Activated T-helper 2 cell treated with anti-CD3 and anti-CD28 coated beads, Interferon-gamma antibody, Interleukin-2, Interleukin-4, amounts not matched to agents 10 μg/mL and 5 μg/mL and 100 μg/mL, durations not matched to agents 14 hours and 24 hours and 36 hours (primary cell): ENCODE measurements at regions not wholly inside any gene's neighbourhood (a gene's known extent, or its start where the extent isn't known, plus 50 kb on each side); places are given as distances from the start of the nearest gene placed in this dataset.

Experiments used
- DNase-seq: peaks from one replicate; pipeline ENCODE4 v3.0.0; 2021; ENCODE audit warnings: low spot score
- H3K27ac Mint-ChIP-seq: one replicate; pipeline ENCODE4 v1.8.0; 2021; ENCODE audit warnings: mixed read lengths
- H3K27me3 Mint-ChIP-seq: one replicate; pipeline ENCODE4 v1.8.0; 2021; ENCODE audit warnings: low read depth, mixed read lengths
- H3K36me3 Mint-ChIP-seq: one replicate; pipeline ENCODE4 v1.8.0; 2021; ENCODE audit warnings: low read depth, mixed read lengths
- H3K4me1 Mint-ChIP-seq: one replicate; pipeline ENCODE4 v1.8.0; 2021; ENCODE audit warnings: low read depth, mixed read lengths
- H3K4me3 Mint-ChIP-seq: one replicate; pipeline ENCODE4 v1.8.0; 2021; ENCODE audit warnings: low read depth, mild to moderate bottlenecking, moderate library complexity, mixed read lengths
- H3K9me3 Mint-ChIP-seq: one replicate; pipeline ENCODE4 v1.8.0; 2021; ENCODE audit warnings: mixed read lengths
- intact Hi-C: fragments of 100-400 bp; cut with micrococcal nuclease; formaldehyde crosslinking; loops from one replicate; pipeline ENCODE4 v1.15.1; 2023

DNA sequence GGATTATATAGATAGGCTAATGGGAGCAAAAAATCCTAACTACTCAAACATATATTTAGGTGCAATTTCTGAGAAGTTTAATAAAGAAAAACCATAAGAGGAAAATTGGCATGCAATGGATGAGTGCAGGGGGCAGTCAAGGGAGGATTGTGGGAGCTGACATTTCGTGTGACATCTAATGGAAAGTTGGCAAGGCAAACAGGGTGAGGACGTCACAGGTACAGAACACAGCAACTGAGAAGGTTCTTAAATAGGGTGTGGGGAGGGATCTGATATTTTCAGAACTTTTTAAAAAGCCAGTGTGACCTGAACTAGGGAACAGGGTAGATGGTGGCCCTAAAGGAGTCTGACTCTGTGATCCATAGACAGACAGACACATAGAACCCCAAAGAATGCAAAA, 194.9 kb upstream of the GLI3 start:
- intact Hi-C loops, result no loop called here
- no peak for DNase-seq
- Mint-ChIP-seq H3K4me1 (no peaks in the 10 kb centered on the region), H3K9me3 (no peaks in the 10 kb centered on the region), H3K4me3 (no peak overlapping the region), H3K36me3 (no peaks in the 10 kb centered on the region), H3K27me3 (no peaks in the 10 kb centered on the region), H3K27ac (no peak overlapping the region)

GRCh38 chr7:42429339-42429738, 192.3 kb upstream of the GLI3 start:
- no peaks in the 10 kb centered on the region for H3K27me3 Mint-ChIP-seq
- H3K27ac Mint-ChIP-seq, result no peak overlapping the region
- DNase-seq, result no peak

DNA sequence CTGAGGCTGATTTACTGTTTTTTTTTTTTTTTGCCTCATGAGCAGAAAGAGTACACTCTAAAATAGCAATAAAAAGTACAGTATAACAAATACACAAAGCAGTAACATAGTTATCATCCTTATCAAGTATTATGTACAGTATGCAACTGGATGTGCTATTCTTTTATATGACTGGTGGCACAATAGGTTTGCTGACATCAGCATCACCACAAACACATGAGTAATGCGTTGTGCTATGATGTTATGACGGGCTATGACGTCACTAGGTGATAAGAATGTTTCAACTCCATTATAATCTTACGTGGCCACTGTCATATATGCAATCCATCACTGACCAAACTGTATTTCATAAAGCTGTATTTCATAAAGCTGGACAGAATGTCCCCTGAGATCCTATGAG, 189.2 kb upstream of the GLI3 start:
- Mint-ChIP-seq H3K36me3 (no peaks in the 10 kb centered on the region), H3K4me1 (no peaks in the 10 kb centered on the region), H3K9me3 (no peaks in the 10 kb centered on the region), H3K27me3 (no peaks in the 10 kb centered on the region), H3K27ac (no peak overlapping the region), H3K4me3 (no peak overlapping the region)
- intact Hi-C loops, result no loop called here
- no peak for DNase-seq

More at GRCh38 chr7:42429339-42429738, 192.3 kb upstream of the GLI3 start:
- intact Hi-C loops, result no loop called here
- H3K4me3 Mint-ChIP-seq, result no peak overlapping the region
- H3K4me1 Mint-ChIP-seq, result no peaks in the 10 kb centered on the region
- no peaks in the 10 kb centered on the region for H3K9me3 Mint-ChIP-seq
- H3K36me3 Mint-ChIP-seq, result no peaks in the 10 kb centered on the region

- H3K4me1 Mint-ChIP-seq, result no peaks in the 10 kb centered on the region
- no peaks in the 10 kb centered on the region for H3K36me3 Mint-ChIP-seq
- no peaks in the 10 kb centered on the region for H3K9me3 Mint-ChIP-seq
- intact Hi-C loops, result no loop called here
- DNase-seq, result no peak
- no peak overlapping the region for H3K4me3 Mint-ChIP-seq
- no peaks in the 10 kb centered on the region for H3K27me3 Mint-ChIP-seq
- no peak overlapping the region for H3K27ac Mint-ChIP-seq
Measured at GRCh38 chr7:42414941-42415505, 178.0 kb upstream of the GLI3 start.

GRCh38 chr7:42414028-42414427, 177.0 kb upstream of the GLI3 start:
- no peak overlapping the region for H3K27ac Mint-ChIP-seq
- no peaks in the 10 kb centered on the region for H3K4me1 Mint-ChIP-seq
- H3K36me3 Mint-ChIP-seq, result no peaks in the 10 kb centered on the region
- intact Hi-C loops, result no loop called here
- no peak overlapping the region for H3K4me3 Mint-ChIP-seq
- no peak for DNase-seq
- H3K9me3 Mint-ChIP-seq, result no peaks in the 10 kb centered on the region
- no peaks in the 10 kb centered on the region for H3K27me3 Mint-ChIP-seq

- intact Hi-C loops, result no loop called here
Measured at GRCh38 chr7:42409296-42409695, 172.3 kb upstream of the GLI3 start.

DNA sequence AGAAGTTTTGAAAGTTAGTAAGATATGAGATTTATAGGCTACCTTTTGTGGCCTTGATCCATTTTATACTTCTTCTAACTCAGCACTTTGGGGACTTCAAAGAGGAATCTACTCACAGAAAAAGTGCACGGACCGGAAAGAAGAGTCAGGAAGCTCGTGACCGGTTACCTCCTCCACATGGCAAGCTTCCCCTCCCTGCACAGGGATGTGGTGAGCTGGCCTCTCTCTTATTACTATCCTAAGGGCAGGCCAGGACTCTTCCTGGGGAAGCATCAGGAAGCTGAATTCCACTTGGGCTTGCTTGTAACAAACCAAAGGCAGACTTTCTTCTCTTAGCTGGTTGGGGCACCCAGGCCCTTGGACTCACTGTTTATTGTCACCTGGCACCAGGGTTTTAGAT, 170.8 kb upstream of the GLI3 start:
- Mint-ChIP-seq H3K27ac (no peak overlapping the region), H3K4me3 (no peak overlapping the region), H3K4me1 (no peaks in the 10 kb centered on the region), H3K9me3 (no peaks in the 10 kb centered on the region), H3K36me3 (no peaks in the 10 kb centered on the region), H3K27me3 (no peaks in the 10 kb centered on the region)
- DNase-seq, result no peak
- intact Hi-C loops, result no loop called here

More at GRCh38 chr7:42409296-42409695, 172.3 kb upstream of the GLI3 start:
- no peaks in the 10 kb centered on the region for H3K9me3 Mint-ChIP-seq
- H3K27me3 Mint-ChIP-seq, result no peaks in the 10 kb centered on the region
- DNase-seq, result no peak
- H3K27ac Mint-ChIP-seq, result no peak overlapping the region
- no peak overlapping the region for H3K4me3 Mint-ChIP-seq
- H3K36me3 Mint-ChIP-seq, result no peaks in the 10 kb centered on the region
- H3K4me1 Mint-ChIP-seq, result no peaks in the 10 kb centered on the region

GRCh38 chr7:42407021-42407710, 170.2 kb upstream of the GLI3 start:
- H3K27ac Mint-ChIP-seq, result no peak overlapping the region
- no peaks in the 10 kb centered on the region for H3K9me3 Mint-ChIP-seq
- intact Hi-C loops, result no loop called here
- H3K4me3 Mint-ChIP-seq, result no peak overlapping the region
- H3K27me3 Mint-ChIP-seq, result no peaks in the 10 kb centered on the region
- no peaks in the 10 kb centered on the region for H3K36me3 Mint-ChIP-seq
- H3K4me1 Mint-ChIP-seq, result no peaks in the 10 kb centered on the region
- DNase-seq, result no peak

GRCh38 chr7:42406358-42406757, 169.3 kb upstream of the GLI3 start:
- H3K36me3 Mint-ChIP-seq, result no peaks in the 10 kb centered on the region
- intact Hi-C loops, result no loop called here
- H3K9me3 Mint-ChIP-seq, result no peaks in the 10 kb centered on the region
- no peak overlapping the region for H3K27ac Mint-ChIP-seq
- no peak for DNase-seq
- H3K27me3 Mint-ChIP-seq, result no peaks in the 10 kb centered on the region
- no peak overlapping the region for H3K4me3 Mint-ChIP-seq
- no peaks in the 10 kb centered on the region for H3K4me1 Mint-ChIP-seq

DNA sequence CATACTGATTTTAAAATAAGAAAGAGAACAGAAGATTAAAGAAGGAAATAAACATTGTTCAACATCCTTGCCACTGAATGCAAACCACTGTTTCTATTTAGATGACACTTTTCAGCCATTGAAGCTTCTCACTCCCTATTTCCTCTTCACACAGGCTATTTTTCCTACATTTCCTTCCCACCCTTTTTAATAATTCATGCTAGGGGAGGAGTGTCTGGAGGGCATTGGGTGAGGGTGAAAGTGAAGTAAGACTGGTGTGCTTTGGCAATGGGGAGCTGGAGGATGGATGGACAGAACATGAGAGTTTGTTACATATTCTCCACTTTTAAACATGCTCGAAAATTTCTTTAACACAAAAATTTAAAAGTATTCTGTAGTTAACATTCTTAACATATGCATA, 168.8 kb upstream of the GLI3 start:
- intact Hi-C loops, result no loop called here
- Mint-ChIP-seq H3K4me1 (no peaks in the 10 kb centered on the region), H3K4me3 (no peak overlapping the region), H3K27me3 (no peaks in the 10 kb centered on the region), H3K27ac (no peak overlapping the region), H3K36me3 (no peaks in the 10 kb centered on the region), H3K9me3 (no peaks in the 10 kb centered on the region)
- no peak for DNase-seq

GRCh38 chr7:42403831-42404230, 166.8 kb upstream of the GLI3 start:
- Mint-ChIP-seq H3K9me3 (no peaks in the 10 kb centered on the region), H3K27me3 (no peaks in the 10 kb centered on the region), H3K36me3 (no peaks in the 10 kb centered on the region), H3K27ac (no peak overlapping the region), H3K4me1 (no peaks in the 10 kb centered on the region), H3K4me3 (no peak overlapping the region)
- intact Hi-C loops, result no loop called here
- no peak for DNase-seq

- no peak for DNase-seq
- Mint-ChIP-seq H3K4me1 (no peaks in the 10 kb centered on the region), H3K27ac (no peak overlapping the region), H3K36me3 (no peaks in the 10 kb centered on the region), H3K9me3 (no peaks in the 10 kb centered on the region), H3K27me3 (no peaks in the 10 kb centered on the region), H3K4me3 (no peak overlapping the region)
- intact Hi-C loops, result no loop called here
Measured at GRCh38 chr7:42400961-42401360, 164.0 kb upstream of the GLI3 start.

DNA sequence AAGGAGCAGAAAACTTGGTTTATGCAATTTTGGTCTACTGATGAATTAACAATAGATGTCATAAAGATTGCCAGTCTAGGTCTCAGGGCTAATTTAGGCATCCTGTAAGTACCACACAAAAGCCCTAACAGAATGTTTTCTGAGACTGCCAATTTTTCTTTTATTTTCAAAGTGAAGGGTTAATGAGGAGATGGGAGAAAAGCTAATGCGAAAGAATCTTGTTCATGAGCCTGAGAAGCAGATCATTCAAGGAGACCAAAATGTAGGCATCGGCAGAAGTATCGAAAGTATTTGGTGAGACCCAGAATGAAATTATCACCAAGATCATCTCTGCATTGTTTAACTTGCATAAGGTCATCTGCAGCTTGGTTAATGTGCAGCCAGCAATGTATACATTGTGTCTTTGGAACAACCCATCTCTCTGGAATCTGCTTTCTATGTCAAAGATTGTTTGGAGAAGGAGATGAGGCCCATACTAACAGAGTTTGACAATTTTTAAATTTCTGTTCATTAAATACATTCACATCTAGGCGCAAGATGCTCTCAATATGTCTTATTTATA, 163.3 kb upstream of the GLI3 start:
- H3K27ac Mint-ChIP-seq, result no peak overlapping the region
- H3K36me3 Mint-ChIP-seq, result no peaks in the 10 kb centered on the region
- no peak overlapping the region for H3K4me3 Mint-ChIP-seq
- intact Hi-C loops, result no loop called here
- H3K4me1 Mint-ChIP-seq, result no peaks in the 10 kb centered on the region
- DNase-seq, result no peak
- no peaks in the 10 kb centered on the region for H3K9me3 Mint-ChIP-seq
- no peaks in the 10 kb centered on the region for H3K27me3 Mint-ChIP-seq
